Uterus (tissue), 2 donors: ENCODE measurements at regions not wholly inside any gene's neighbourhood (a gene's known extent, or its start where the extent isn't known, plus 50 kb on each side); places are given as distances from the start of the nearest gene placed in this dataset.

Experiments used
- POLR2A ChIP-seq, 2 donors: fragments of 450-650 bp; IDR thresholded peaks; one replicate each; pipeline ENCODE4 v1.6.1; 2016; ENCODE audit warnings: antibody characterized with exemption in 2 of 2, mild to moderate bottlenecking in 1 of 2, moderate library complexity in 1 of 2
- TF ChIP-seq, protein P1 (sequence below), 4 experiments: fragments of 200-600 bp in 2 of 4; fragments of 450-650 bp in 2 of 4; sonication (generic) in 2 of 4; IDR thresholded peaks; one replicate each; pipeline ENCODE4 v1.5.1; 2016 to 2019; ENCODE audit warnings: antibody characterized with exemption in 4 of 4, mild to moderate bottlenecking in 2 of 4, moderate library complexity in 1 of 4

DNA sequence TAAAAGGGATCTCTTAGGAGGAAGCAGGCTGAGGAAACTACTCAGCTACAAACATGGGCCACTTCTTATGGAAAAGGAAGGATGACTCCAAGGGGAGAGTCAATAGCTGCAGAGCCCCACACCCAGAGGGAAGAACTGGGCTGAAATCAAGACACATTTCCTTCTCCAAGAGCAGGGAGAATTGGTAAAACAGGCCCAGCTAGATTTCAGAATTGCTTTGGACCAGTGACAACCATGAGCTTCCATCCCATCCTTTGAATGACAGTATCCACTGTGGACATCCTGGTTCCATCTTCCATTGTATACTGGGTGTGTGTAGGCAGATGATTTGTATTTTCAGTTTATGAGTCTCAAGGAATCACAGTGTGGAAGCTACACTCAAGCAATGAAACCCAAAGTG is 267.5 kb downstream of the IRF8 start:
- TF ChIP-seq, protein P1, sequence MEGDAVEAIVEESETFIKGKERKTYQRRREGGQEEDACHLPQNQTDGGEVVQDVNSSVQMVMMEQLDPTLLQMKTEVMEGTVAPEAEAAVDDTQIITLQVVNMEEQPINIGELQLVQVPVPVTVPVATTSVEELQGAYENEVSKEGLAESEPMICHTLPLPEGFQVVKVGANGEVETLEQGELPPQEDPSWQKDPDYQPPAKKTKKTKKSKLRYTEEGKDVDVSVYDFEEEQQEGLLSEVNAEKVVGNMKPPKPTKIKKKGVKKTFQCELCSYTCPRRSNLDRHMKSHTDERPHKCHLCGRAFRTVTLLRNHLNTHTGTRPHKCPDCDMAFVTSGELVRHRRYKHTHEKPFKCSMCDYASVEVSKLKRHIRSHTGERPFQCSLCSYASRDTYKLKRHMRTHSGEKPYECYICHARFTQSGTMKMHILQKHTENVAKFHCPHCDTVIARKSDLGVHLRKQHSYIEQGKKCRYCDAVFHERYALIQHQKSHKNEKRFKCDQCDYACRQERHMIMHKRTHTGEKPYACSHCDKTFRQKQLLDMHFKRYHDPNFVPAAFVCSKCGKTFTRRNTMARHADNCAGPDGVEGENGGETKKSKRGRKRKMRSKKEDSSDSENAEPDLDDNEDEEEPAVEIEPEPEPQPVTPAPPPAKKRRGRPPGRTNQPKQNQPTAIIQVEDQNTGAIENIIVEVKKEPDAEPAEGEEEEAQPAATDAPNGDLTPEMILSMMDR (IDR thresholded peaks at IDR 0.05) = no peak
- no peak for TF ChIP-seq POLR2A (IDR thresholded peaks at IDR 0.05)
